H1 (cell line): ENCODE measurements at regions not wholly inside any gene's neighbourhood (a gene's known extent, or its start where the extent isn't known, plus 50 kb on each side); places are given as distances from the start of the nearest gene placed in this dataset.

ENCODE experiments used
- CTCF ChIA-PET: fragments of 300-600 bp; sonication (Branson Sonifier 250); formaldehyde crosslinking; loops from one replicate; lab custom pipeline; 2021; ENCODE audit not compliant: partially characterized antibody; lab: Charles Lee
- POLR2A ChIA-PET: fragments of 300-600 bp; sonication (Branson Sonifier 250); formaldehyde crosslinking; loops from one replicate; lab custom pipeline; 2021; ENCODE audit warnings: inconsistent platforms; ENCODE audit not compliant: partially characterized antibody; lab: Charles Lee
- DNase-seq, 2 experiments: peaks; one replicate each; pipeline versions ENCODE4 v3.0.0 to v3.0.0-alpha.2; 2010 to 2022; ENCODE audit warnings: low spot score in 2 of 2, low read depth in 1 of 2, mixed read lengths in 1 of 2
- FAIRE-seq: peaks from 2 replicates; lab custom pipeline; 2011; peaks lifted over from hg19 to GRCh38; lab: Jason Lieb, UNC
- H2AFZ ChIP-seq: 2 replicates; pipeline ENCODE4 v1.8.1; 2012; ENCODE audit warnings: low read length, inconsistent platforms
- H2AK5ac ChIP-seq: 2 replicates; pipeline ENCODE4 v1.6.1; 2013; ENCODE audit warnings: low read depth, low read length
- H2BK120ac ChIP-seq: replicated peaks from 2 replicates; pipeline ENCODE3; 2013; ENCODE audit warnings: low read depth, low read length, inconsistent platforms
- H2BK12ac ChIP-seq: 2 replicates; pipeline ENCODE4 v1.6.1; 2013; ENCODE audit warnings: low read depth, low read length
- H2BK15ac ChIP-seq: 2 replicates; pipeline ENCODE4 v1.6.1; 2013; ENCODE audit warnings: low read length
- H2BK20ac ChIP-seq: 2 replicates; pipeline ENCODE4 v1.6.1; 2013; ENCODE audit warnings: low read length
- H2BK5ac ChIP-seq: 2 replicates; pipeline ENCODE4 v1.6.1; 2013; ENCODE audit warnings: low read depth, low read length
- H3K14ac ChIP-seq: 2 replicates; pipeline ENCODE4 v1.6.1; 2013; ENCODE audit warnings: inconsistent platforms; ENCODE audit not compliant: insufficient read length
- H3K18ac ChIP-seq: 2 replicates; pipeline ENCODE4 v1.6.1; 2013; ENCODE audit warnings: low read length; ENCODE audit errors: extremely low read depth
- H3K23ac ChIP-seq: 2 replicates; pipeline ENCODE4 v1.6.1; 2013; ENCODE audit warnings: inconsistent platforms; ENCODE audit not compliant: insufficient read length
- H3K23me2 ChIP-seq: 2 replicates; pipeline ENCODE4 v1.6.1; 2013; ENCODE audit warnings: low read depth, low read length
- H3K27ac ChIP-seq: 2 replicates; pipeline ENCODE4 v1.6.1; 2011; ENCODE audit warnings: low read depth, low read length, inconsistent platforms
- H3K27me3 ChIP-seq, 4 experiments: replicated peaks in 1 of 4; 1 replicate in 1 of 4; 2 replicates in 3 of 4; pipeline versions ENCODE4 v1.6.1 to v1.8.1; 2011 to 2013; ENCODE audit warnings: low read length in 3 of 4, mild to moderate bottlenecking in 3 of 4, inconsistent platforms in 2 of 4, mixed read lengths in 2 of 4, moderate library complexity in 1 of 4; ENCODE audit not compliant: control insufficient read depth in 3 of 4, insufficient read depth in 3 of 4; ENCODE audit errors: extremely low read depth in 1 of 4
- H3K36me3 ChIP-seq, 4 experiments: 2 replicates each; pipeline versions ENCODE4 v1.6.1 to v1.8.1; 2011 to 2013; ENCODE audit warnings: mild to moderate bottlenecking in 4 of 4, low read length in 3 of 4, moderate library complexity in 2 of 4, control low read depth in 1 of 4, inconsistent platforms in 1 of 4; ENCODE audit not compliant: insufficient read depth in 4 of 4, control insufficient read depth in 2 of 4
- H3K4ac ChIP-seq: replicated peaks from 2 replicates; pipeline ENCODE3; 2013; ENCODE audit warnings: low read length, low read depth, mixed read lengths, inconsistent platforms; ENCODE audit not compliant: insufficient read length
- H3K4me1 ChIP-seq, 4 experiments: replicated peaks in 1 of 4; 1 replicate in 1 of 4; 2 replicates in 3 of 4; pipeline versions ENCODE4 v1.6.1 to v1.8.1; 2011 to 2013; ENCODE audit warnings: low read length in 3 of 4, inconsistent platforms in 2 of 4, mixed read lengths in 1 of 4; ENCODE audit not compliant: insufficient read depth in 4 of 4, control insufficient read depth in 3 of 4
- H3K4me2 ChIP-seq, 2 experiments: 2 replicates each; pipeline versions ENCODE4 v1.6.1 to v1.8.1; 2011 to 2013; ENCODE audit warnings: low read depth in 2 of 2, low read length in 2 of 2, control low read depth in 1 of 2, inconsistent platforms in 1 of 2, mild to moderate bottlenecking in 1 of 2; ENCODE audit not compliant: insufficient read depth in 1 of 2
- H3K4me3 ChIP-seq, 4 experiments: fragments of 200-600, 300-600 bp in 1 of 4; sonication (generic), shearing (Covaris generic), sonication (Bioruptor Twin) in 1 of 4; 2 replicates each; pipeline versions ENCODE4 v1.5.1 to v1.8.1; 2011 to 2016; ENCODE audit warnings: low read length in 4 of 4, low read depth in 3 of 4, control low read depth in 2 of 4, inconsistent platforms in 2 of 4, mild to moderate bottlenecking in 2 of 4, mixed read lengths in 1 of 4, moderate library complexity in 1 of 4; ENCODE audit not compliant: insufficient read depth in 2 of 4; ENCODE audit errors: extremely low read depth in 1 of 4
- H3K56ac ChIP-seq: replicated peaks from 2 replicates; pipeline ENCODE3; 2013; ENCODE audit warnings: low read depth, mild to moderate bottlenecking, mixed read lengths, low read length, inconsistent platforms; ENCODE audit not compliant: insufficient read length
- H3K79me1 ChIP-seq: 2 replicates; pipeline ENCODE4 v1.6.1; 2013; ENCODE audit warnings: low read depth, low read length, control low read depth
- H3K79me2 ChIP-seq, 2 experiments: 2 replicates each; pipeline versions ENCODE4 v1.6.1 to v1.8.1; 2012 to 2013; ENCODE audit warnings: low read length in 2 of 2, mild to moderate bottlenecking in 2 of 2, inconsistent platforms in 1 of 2; ENCODE audit not compliant: insufficient read depth in 2 of 2, control insufficient read depth in 1 of 2
- H3K9ac ChIP-seq, 4 experiments: replicated peaks in 1 of 4; 1 replicate in 1 of 4; 2 replicates in 3 of 4; pipeline versions ENCODE4 v1.6.1 to v1.8.1; 2011 to 2013; ENCODE audit warnings: low read depth in 3 of 4, low read length in 3 of 4, control low read depth in 2 of 4, mild to moderate bottlenecking in 2 of 4, moderate library complexity in 2 of 4, inconsistent platforms in 1 of 4; ENCODE audit errors: extremely low read depth in 1 of 4
- H3K9me3 ChIP-seq, 2 experiments: 2 replicates each; pipeline versions ENCODE4 v1.6.1 to v1.8.1; 2012 to 2013; ENCODE audit warnings: mild to moderate bottlenecking in 2 of 2, moderate library complexity in 2 of 2, control low read depth in 1 of 2, inconsistent platforms in 1 of 2, low read depth in 1 of 2, low read length in 1 of 2, mixed read lengths in 1 of 2; ENCODE audit not compliant: insufficient read depth in 2 of 2
- H4K20me1 ChIP-seq, 2 experiments: replicated peaks in 1 of 2; 2 replicates each; pipeline versions ENCODE3 to v1.8.1; 2011 to 2013; ENCODE audit warnings: inconsistent platforms in 2 of 2, low read length in 2 of 2, mild to moderate bottlenecking in 1 of 2; ENCODE audit not compliant: insufficient read depth in 2 of 2, control insufficient read depth in 1 of 2
- H4K5ac ChIP-seq: 2 replicates; pipeline ENCODE4 v1.6.1; 2013; ENCODE audit warnings: low read length, low read depth, mixed read lengths, inconsistent platforms; ENCODE audit not compliant: insufficient read length
- H4K8ac ChIP-seq: 2 replicates; pipeline ENCODE4 v1.8.0; 2013; ENCODE audit warnings: mild to moderate bottlenecking, moderate library complexity, low read length, inconsistent platforms; ENCODE audit not compliant: insufficient read depth; ENCODE audit errors: extremely low read depth
- H4K91ac ChIP-seq: replicated peaks from 2 replicates; pipeline ENCODE3; 2013; ENCODE audit warnings: low read length, mixed read lengths, inconsistent platforms; ENCODE audit not compliant: insufficient read length
- BRCA1 ChIP-seq: IDR thresholded peaks from 2 replicates; pipeline ENCODE4 v1.6.1; 2012; ENCODE audit warnings: low read depth, low read length, improper control_type of control experiment
- CBX8 ChIP-seq: fragments of 300-800, 300-1000 bp; sonication (generic); IDR thresholded peaks from 2 replicates; pipeline ENCODE4 v1.7.1; 2016; ENCODE audit warnings: low read depth, low read length, borderline replicate concordance
- FOSL1 ChIP-seq: IDR thresholded peaks from 2 replicates; pipeline ENCODE4 v1.6.1; 2011; ENCODE audit warnings: mild to moderate bottlenecking, low read depth, low read length, moderate library complexity; ENCODE audit not compliant: insufficient read depth
- JUND ChIP-seq: IDR thresholded peaks from 2 replicates; pipeline ENCODE4 v1.6.1; 2011; ENCODE audit warnings: mild to moderate bottlenecking, improper control_type of control experiment, low read length
- NANOG ChIP-seq: IDR thresholded peaks from 2 replicates; pipeline ENCODE4 v1.6.1; 2011; ENCODE audit warnings: low read length, low read depth, mild to moderate bottlenecking, inconsistent platforms; ENCODE audit not compliant: insufficient read depth, poor library complexity, severe bottlenecking
- NRF1 ChIP-seq: IDR thresholded peaks from 2 replicates; pipeline ENCODE4 v1.6.1; 2011; ENCODE audit warnings: mild to moderate bottlenecking, low read depth, low read length, improper control_type of control experiment
- RAD21 ChIP-seq, 2 experiments: IDR thresholded peaks in 1 of 2; conservative IDR thresholded peaks in 1 of 2; 2 replicates each; pipeline ENCODE4 v1.6.1; 2011; ENCODE audit warnings: low read depth in 2 of 2, low read length in 2 of 2, improper control_type of control experiment in 1 of 2, inconsistent platforms in 1 of 2, mild to moderate bottlenecking in 1 of 2, moderate library complexity in 1 of 2
- SIX5 ChIP-seq: IDR thresholded peaks from 2 replicates; pipeline ENCODE4 v1.6.1; 2011; ENCODE audit warnings: mild to moderate bottlenecking, low read depth, low read length
- SP2 ChIP-seq: IDR thresholded peaks from 2 replicates; pipeline ENCODE4 v1.6.1; 2012; ENCODE audit warnings: mild to moderate bottlenecking, low read length, inconsistent platforms
- TAF1 ChIP-seq: IDR thresholded peaks from 2 replicates; pipeline ENCODE4 v1.6.1; 2011; ENCODE audit warnings: mild to moderate bottlenecking, low read depth, low read length
- WGBS, 2 experiments: shearing (Covaris generic) in 1 of 2; methylation state at CpG; one replicate each; pipeline versions ENCODE4 v1.1.6 to v1.1.7; 2013 to 2015; ENCODE audit warnings: low lambda C conversion rate in 2 of 2, mixed read lengths in 2 of 2, inconsistent platforms in 1 of 2, low coverage in 1 of 2, missing lambda C conversion rate in 1 of 2; ENCODE audit not compliant: insufficient replicate concordance in 2 of 2, insufficient coverage in 1 of 2, insufficient read length in 1 of 2; ENCODE audit errors: extremely low coverage in 1 of 2, missing lambda C conversion rate in 1 of 2; 5-methylcytosine and 5-hydroxymethylcytosine counted together

DNA sequence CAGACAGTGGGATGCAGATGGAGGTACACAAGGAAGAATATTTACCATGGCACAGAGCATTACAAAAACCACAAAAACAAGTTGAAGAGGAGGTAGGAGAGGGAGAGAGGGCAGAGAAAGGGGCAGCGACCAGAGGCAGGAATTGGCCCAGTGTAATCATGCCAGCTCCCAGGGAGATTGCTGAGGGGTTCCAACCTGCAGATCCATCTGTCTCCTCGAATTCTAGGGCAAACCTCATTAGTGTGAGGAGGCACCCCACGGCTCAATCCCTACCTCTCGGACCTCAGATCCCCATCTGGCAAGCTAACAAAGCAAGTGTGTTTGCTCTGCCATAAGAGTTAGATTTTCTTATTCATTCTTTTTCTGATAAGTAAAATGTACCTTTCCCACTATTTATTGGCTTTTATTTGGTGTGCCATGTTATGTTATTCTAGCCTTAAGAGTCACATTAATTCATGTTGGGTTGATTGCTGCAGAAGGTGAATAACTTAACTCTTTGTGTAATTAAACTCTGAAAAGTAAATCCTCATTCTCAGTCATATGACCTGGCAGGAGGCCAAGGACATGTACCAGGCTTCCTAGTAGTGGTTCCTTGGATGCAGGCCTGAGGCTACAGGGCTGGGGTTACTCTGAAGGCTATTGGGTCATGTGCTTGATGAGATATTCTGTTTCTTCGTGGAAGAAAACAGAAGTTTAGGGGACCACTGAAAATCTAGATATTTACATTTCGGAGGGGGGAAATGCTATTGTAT lies 315.2 kb upstream of the ATP10B start:
- H4K20me1 ChIP-seq: no peaks in the 10 kb centered on the region
- H3K23me2 ChIP-seq: no peaks in the 10 kb centered on the region; the same call in 1 of the 2 replicates
- no peak overlapping the region for H3K9ac ChIP-seq
- no peak overlapping the region for H2BK12ac ChIP-seq
- no peak overlapping the region for H3K4me2 ChIP-seq
- no peak overlapping the region for H2AK5ac ChIP-seq
- H2BK120ac ChIP-seq: no peak overlapping the region
- no peak for FAIRE-seq
- no peak overlapping the region for H3K14ac ChIP-seq
- no peak overlapping the region for H4K8ac ChIP-seq
- no peak overlapping the region for H2BK20ac ChIP-seq
- no peak overlapping the region for H3K18ac ChIP-seq
- H3K23ac ChIP-seq: no peak overlapping the region
- H2BK15ac ChIP-seq: no peak overlapping the region
- no peaks in the 10 kb centered on the region for H3K27me3 ChIP-seq
- POLR2A ChIA-PET: no interaction called here
- TF ChIP-seq CBX8 (no peak), TAF1 (no peak), BRCA1 (no peak), SP2 (no peak), RAD21 (IDR thresholded peaks at IDR 0.05 in 1 of 2, conservative IDR thresholded peaks at IDR 0.05 in 1 of 2; ENCODE audit: low read depth in 2 of 2, low read length in 2 of 2) (no peak), NANOG (no peak), SIX5 (no peak), NRF1 (no peak), FOSL1 (no peak), JUND (no peak)
- TF ChIP-seq, all 59 proteins: peak for 0
- H2BK5ac ChIP-seq: no peak overlapping the region
- no peaks in the 10 kb centered on the region for H3K79me1 ChIP-seq
- H3K9me3 ChIP-seq: peaks cover 0 to 5% of the 10 kb centered on the region in 2 experiments; a peak in 1 of 4 replicates
- no peak overlapping the region for H4K5ac ChIP-seq
- no peaks in the 10 kb centered on the region for H3K4me1 ChIP-seq
- DNase-seq: no peak
- H3K4me3 ChIP-seq: no peak overlapping the region
- no peak overlapping the region for H3K56ac ChIP-seq
- CTCF ChIA-PET: interaction anchor here (0.6 to 1.3 kb wide), 3 partner anchors 10 to 1063 kb away, joined by 3 to 4 read pairs (median 3); no protein-coding TSS in a partner anchor
- WGBS, 2 experiments: 90% methylated on average over 6 of the region's 6 CpGs; no CpG with 5 or more reads in 1 of the 2 experiments
- no peak overlapping the region for H3K27ac ChIP-seq
- no peak overlapping the region for H4K91ac ChIP-seq
- H3K4ac ChIP-seq: no peak overlapping the region
- no peaks in the 10 kb centered on the region for H3K36me3 ChIP-seq
- no peaks in the 10 kb centered on the region for H3K79me2 ChIP-seq
- no peak overlapping the region for H2AFZ ChIP-seq
